Common myeloid progenitor, CD34-positive (primary cell): ENCODE measurements at regions not wholly inside any gene's neighbourhood (a gene's known extent, or its start where the extent isn't known, plus 50 kb on each side); places are given as distances from the start of the nearest gene placed in this dataset.
A peak's percentile ranks its signal among the peaks of the same experiment; 100 is the strongest.

ENCODE experiments used
- CTCF ChIA-PET: fragments of 350-600 bp; sonication (Branson Sonifier 250); formaldehyde crosslinking; loops from one replicate; lab custom pipeline; 2021; ENCODE audit warnings: antibody characterized with exemption; lab: Charles Lee
- POLR2A ChIA-PET: fragments of 350-600 bp; sonication (Branson Sonifier 250); formaldehyde crosslinking; loops from one replicate; lab custom pipeline; 2021; ENCODE audit warnings: antibody characterized with exemption; lab: Charles Lee
- DNase-seq, 3 donors: peaks; one replicate each; pipeline versions ENCODE4 v3.0.0 to v3.0.0-alpha.2; 2013
- H3K27ac ChIP-seq, 2 experiments: 1 replicate in 1 of 2; 2 replicates in 1 of 2; pipeline ENCODE4 v1.7.0; 2013; ENCODE audit warnings: inconsistent platforms in 2 of 2, low read length in 2 of 2, mild to moderate bottlenecking in 2 of 2, low read depth in 1 of 2, moderate library complexity in 1 of 2; ENCODE audit not compliant: severe bottlenecking in 2 of 2, insufficient read depth in 1 of 2, poor library complexity in 1 of 2
- H3K27me3 ChIP-seq, 5 experiments: replicated peaks in 2 of 5; 1 replicate in 3 of 5; 2 replicates in 2 of 5; pipeline versions ENCODE4 v1.6.1 to v1.7.0; 2013; ENCODE audit warnings: low read length in 4 of 5, mild to moderate bottlenecking in 2 of 5, moderate library complexity in 2 of 5, inconsistent platforms in 1 of 5; ENCODE audit not compliant: insufficient read depth in 5 of 5, control insufficient read depth in 4 of 5
- H3K36me3 ChIP-seq, 4 experiments: 1 replicate in 2 of 4; 2 replicates in 2 of 4; pipeline versions ENCODE4 v1.6.1 to v1.7.0; 2013; ENCODE audit warnings: low read length in 3 of 4, control low read depth in 1 of 4, mild to moderate bottlenecking in 1 of 4; ENCODE audit not compliant: control insufficient read depth in 4 of 4, insufficient read depth in 4 of 4
- H3K4me1 ChIP-seq, 4 experiments: 1 replicate in 3 of 4; 2 replicates in 1 of 4; pipeline versions ENCODE4 v1.6.1 to v1.7.1; 2013; ENCODE audit warnings: low read length in 3 of 4, mild to moderate bottlenecking in 3 of 4, control low read depth in 1 of 4, inconsistent platforms in 1 of 4, moderate library complexity in 1 of 4; ENCODE audit not compliant: control insufficient read depth in 4 of 4, insufficient read depth in 4 of 4; ENCODE audit errors: control extremely low read depth in 1 of 4
- H3K4me3 ChIP-seq, 7 experiments: 1 replicate in 4 of 7; 2 replicates in 3 of 7; pipeline versions ENCODE4 v1.5.1 to v1.7.0; 2013; ENCODE audit warnings: mild to moderate bottlenecking in 7 of 7, low read length in 6 of 7, moderate library complexity in 6 of 7, inconsistent platforms in 2 of 7, low read depth in 2 of 7, control low read depth in 1 of 7; ENCODE audit not compliant: insufficient read depth in 4 of 7, control insufficient read depth in 1 of 7; ENCODE audit errors: extremely low read depth in 1 of 7
- H3K9me3 ChIP-seq, 5 experiments: 1 replicate in 4 of 5; 2 replicates in 1 of 5; pipeline versions ENCODE4 v1.6.1 to v1.7.1; 2013; ENCODE audit warnings: low read length in 4 of 5, mild to moderate bottlenecking in 2 of 5, inconsistent platforms in 1 of 5, low read depth in 1 of 5, moderate library complexity in 1 of 5; ENCODE audit not compliant: control insufficient read depth in 4 of 5, insufficient read depth in 2 of 5; ENCODE audit errors: control extremely low read depth in 1 of 5
- WGBS: methylation state at CpG from one replicate; pipeline ENCODE4 v1.1.5; 2013; ENCODE audit not compliant: insufficient coverage; 5-methylcytosine and 5-hydroxymethylcytosine counted together

DNA sequence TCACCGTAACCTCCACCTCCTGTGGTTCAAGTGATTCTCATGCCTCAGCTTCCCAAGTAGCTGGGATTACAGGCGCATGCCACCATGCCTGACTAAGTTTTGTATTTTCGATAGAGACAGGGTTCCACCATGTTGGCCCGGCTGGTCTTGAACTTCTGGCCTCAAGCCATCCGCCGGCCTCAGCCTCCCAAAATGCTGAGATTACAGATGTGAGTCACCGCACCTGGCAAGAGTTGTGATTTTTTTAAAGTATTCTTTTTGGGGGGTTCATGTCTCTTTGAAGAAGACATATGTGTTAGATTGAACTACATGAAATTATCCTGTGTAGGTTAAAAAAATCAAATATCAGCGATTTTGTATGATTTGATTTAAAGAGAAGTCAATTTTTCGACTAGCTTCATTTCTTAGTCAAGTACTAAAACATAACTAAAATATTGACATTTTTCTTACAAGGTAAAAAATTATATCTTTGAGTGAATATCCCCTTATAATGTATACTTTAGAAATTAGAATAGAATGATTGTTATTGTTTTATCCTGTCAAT, 60.3 kb upstream of the ANTXR2 start:
- POLR2A ChIA-PET, result no interaction called here
- Histone ChIP-seq H3K4me1 (peaks cover 4 to 19% (median 13%) of the 10 kb centered on the region in 4 experiments), H3K27me3 (no peaks in the 10 kb centered on the region), H3K27ac (no peak overlapping the region), H3K9me3 (no peaks in the 10 kb centered on the region), H3K36me3 (no peaks in the 10 kb centered on the region), H3K4me3 (no peak overlapping the region)
- 100% methylated on average over 7 of the region's 9 CpGs for WGBS
- no peak for DNase-seq
- CTCF ChIA-PET, result no interaction called here

GRCh38 chr4:80129785-80130184, 56.8 kb upstream of the ANTXR2 start:
- ChIA-PET CTCF (interaction anchor here (0.6 to 7.6 kb wide), 3 partner anchors 25 to 96 kb away, joined by 3 to 91 read pairs (median 3); no protein-coding TSS in a partner anchor), POLR2A (no interaction called here)
- Histone ChIP-seq H3K4me3 (no peak overlapping the region), H3K27ac (no peak overlapping the region), H3K4me1 (peaks cover 6 to 36% (median 28%) of the 10 kb centered on the region in 4 experiments), H3K36me3 (no peaks in the 10 kb centered on the region), H3K27me3 (no peaks in the 10 kb centered on the region), H3K9me3 (no peaks in the 10 kb centered on the region)
- no peak for DNase-seq

GRCh38 chr4:80128941-80129340, 55.9 kb upstream of the ANTXR2 start:
- no peak overlapping the region for H3K27ac ChIP-seq
- no peak overlapping the region for H3K4me3 ChIP-seq
- POLR2A ChIA-PET, result interaction anchor here (1.8 kb wide), 1 partner anchor 11 kb away, joined by 11 read pairs; no protein-coding TSS in a partner anchor
- no peaks in the 10 kb centered on the region for H3K9me3 ChIP-seq
- CTCF ChIA-PET, result interaction anchor here (1.4 to 7.6 kb wide), 7 partner anchors 8 to 55 kb away, joined by 3 to 91 read pairs (median 4); no protein-coding TSS in a partner anchor
- DNase-seq, result peak in 1 of 3 donors; percentile 23
- no peaks in the 10 kb centered on the region for H3K27me3 ChIP-seq
- H3K4me1 ChIP-seq, result peaks cover 6 to 36% (median 28%) of the 10 kb centered on the region in 4 experiments
- H3K36me3 ChIP-seq, result no peaks in the 10 kb centered on the region

- H3K4me1 ChIP-seq, result peaks cover 6 to 36% (median 28%) of the 10 kb centered on the region in 4 experiments
- no peak for DNase-seq
- peak overlapping the region in 1 of 7 experiments; percentile 20 for H3K4me3 ChIP-seq
- no peaks in the 10 kb centered on the region for H3K27me3 ChIP-seq
- no peaks in the 10 kb centered on the region for H3K9me3 ChIP-seq
- peak overlapping the region; percentile 87 to 92 for H3K27ac ChIP-seq
- 96% methylated on average over 2 of the region's 3 CpGs for WGBS
- ChIA-PET CTCF (interaction anchor here (1.4 to 7.6 kb wide), 7 partner anchors 9 to 56 kb away, joined by 3 to 91 read pairs (median 4); no protein-coding TSS in a partner anchor), POLR2A (interaction anchor here (0.7 to 1.8 kb wide), 3 partner anchors 11 to 57 kb away, joined by 3 to 12 read pairs (median 11); no protein-coding TSS in a partner anchor)
- no peaks in the 10 kb centered on the region for H3K36me3 ChIP-seq
These were observed 54.9 kb upstream of the ANTXR2 start for GRCh38 chr4:80127870-80128419.

DNA sequence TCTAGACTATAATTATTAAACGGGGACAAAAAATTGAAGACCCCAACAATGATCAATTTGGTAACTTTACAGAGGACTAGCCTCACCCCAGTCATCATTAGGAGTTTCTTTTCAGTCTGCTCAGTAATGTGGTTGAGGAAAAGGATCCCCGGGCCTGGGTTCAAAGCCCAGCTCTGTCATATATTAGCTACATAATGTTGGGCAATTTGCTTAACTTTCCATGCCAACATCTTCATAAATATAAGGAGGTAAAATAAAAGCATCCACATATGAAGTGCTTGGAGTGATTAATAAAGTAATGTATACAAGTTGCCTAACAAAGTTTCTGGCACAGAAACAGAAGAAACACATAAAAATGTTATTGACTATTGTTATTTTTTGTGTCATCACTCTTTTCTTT, 53.4 kb upstream of the ANTXR2 start:
- CTCF ChIA-PET, result interaction anchor here (0.7 to 7.6 kb wide), 14 partner anchors 10 to 87 kb away, joined by 3 to 91 read pairs (median 8); partner anchors contain the start of gene ANTXR2
- no CpG with 5 or more reads among the region's 2 CpGs for WGBS
- POLR2A ChIA-PET, result interaction anchor here (0.7 to 1.5 kb wide), 5 partner anchors 49 to 76 kb away, joined by 3 to 12 read pairs (median 6); no protein-coding TSS in a partner anchor
- Histone ChIP-seq H3K9me3 (peaks cover 0 to 2% (median 0%) of the 10 kb centered on the region in 5 experiments), H3K4me1 (peaks cover 6 to 36% (median 28%) of the 10 kb centered on the region in 4 experiments), H3K36me3 (no peaks in the 10 kb centered on the region), H3K27me3 (no peaks in the 10 kb centered on the region), H3K4me3 (peak overlapping the region in 1 of 7 experiments; percentile 1), H3K27ac (peak overlapping the region; percentile 81 to 92)
- DNase-seq, result no peak

- 83% methylated on average over 2 of the region's 4 CpGs for WGBS
- CTCF ChIA-PET, result interaction anchor here (0.7 to 7.6 kb wide), 19 partner anchors 9 to 271 kb away, joined by 3 to 91 read pairs (median 6); partner anchors contain the start of gene ANTXR2
- H3K27ac ChIP-seq, result peak overlapping the region; percentile 81 to 92
- peaks cover 6 to 36% (median 28%) of the 10 kb centered on the region in 4 experiments for H3K4me1 ChIP-seq
- peaks cover 0 to 2% (median 0%) of the 10 kb centered on the region in 5 experiments for H3K9me3 ChIP-seq
- POLR2A ChIA-PET, result interaction anchor here (0.6 to 1.2 kb wide), 4 partner anchors 28 to 77 kb away, joined by 3 to 7 read pairs (median 4); no protein-coding TSS in a partner anchor
- H3K4me3 ChIP-seq, result peak overlapping the region in 1 of 7 experiments; percentile 29
- H3K36me3 ChIP-seq, result no peaks in the 10 kb centered on the region
- H3K27me3 ChIP-seq, result no peaks in the 10 kb centered on the region
- DNase-seq, result peak; percentile 64 to 83 (median 82)
These were observed 52.5 kb upstream of the ANTXR2 start for GRCh38 chr4:80125252-80126177.
